HG03139 (cell line): ENCODE measurements at regions not wholly inside any gene's neighbourhood (a gene's known extent, or its start where the extent isn't known, plus 50 kb on each side); places are given as distances from the start of the nearest gene placed in this dataset.
"Not testable (repeated sequence)": the region's sequence is repeated elsewhere in the genome, so short reads cannot be mapped to it uniquely, and the experiment has no call there.

Experiments used
- ATAC-seq: cut with Tn5 transposase; IDR thresholded peaks from one replicate; pipeline ENCODE4 v1.9.1; 2021; ENCODE audit not compliant: unreplicated experiment

- ATAC-seq, result no peak
Measured at GRCh38 chr6:14290041-14290771, 172.6 kb downstream of the CD83 start.

GRCh38 chr6:14290772-14291330 lies 173.3 kb downstream of the CD83 start:
- ATAC-seq, result no peak

- no peak for ATAC-seq
Measured at GRCh38 chr6:14291331-14291730, 173.8 kb downstream of the CD83 start.

GRCh38 chr6:14292119-14292518 lies 174.5 kb downstream of the CD83 start:
- ATAC-seq, result no peak

- ATAC-seq, result no peak
Measured at GRCh38 chr6:14294270-14294951, 176.8 kb downstream of the CD83 start.

DNA sequence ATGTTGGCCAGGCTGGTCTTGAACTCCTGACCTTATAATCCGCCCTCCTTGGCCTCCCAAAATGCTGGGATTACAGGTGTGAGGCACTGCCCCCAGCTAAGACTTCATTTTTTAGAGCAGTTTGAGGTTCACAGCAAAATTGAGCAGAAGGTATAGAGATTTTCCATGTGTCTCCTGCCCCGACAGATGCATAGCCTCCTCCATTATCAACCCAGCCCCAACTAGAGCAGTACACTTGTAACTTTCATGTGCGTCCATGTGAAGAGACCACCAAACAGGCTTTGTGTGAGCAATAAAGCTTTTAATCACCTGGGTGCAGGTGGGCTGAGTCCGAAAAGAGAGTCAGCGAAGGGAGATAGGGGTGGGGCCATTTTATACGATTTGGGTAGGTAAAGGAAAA lies 179.1 kb downstream of the CD83 start:
- not testable (repeated sequence) for ATAC-seq

DNA sequence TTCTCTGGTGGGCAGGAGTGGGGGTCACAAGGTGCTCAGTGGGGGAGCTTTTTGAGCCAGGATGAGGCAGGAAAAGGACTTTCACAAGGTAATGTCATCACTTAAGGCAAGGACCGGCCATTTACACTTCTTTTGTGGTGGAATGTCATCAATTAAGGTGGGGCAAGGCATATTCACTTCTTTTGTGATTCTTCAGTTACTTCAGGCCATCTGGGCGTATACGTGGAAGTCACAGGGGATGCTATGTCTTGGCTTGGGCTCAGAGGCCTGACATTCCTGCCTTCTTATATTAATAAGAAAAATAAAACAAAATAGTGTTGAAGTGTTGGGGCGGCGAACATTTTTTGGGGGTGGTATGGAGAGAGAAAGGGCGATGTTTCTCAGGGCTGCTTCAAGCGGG lies 179.5 kb downstream of the CD83 start:
- ATAC-seq, result not testable (repeated sequence)

DNA sequence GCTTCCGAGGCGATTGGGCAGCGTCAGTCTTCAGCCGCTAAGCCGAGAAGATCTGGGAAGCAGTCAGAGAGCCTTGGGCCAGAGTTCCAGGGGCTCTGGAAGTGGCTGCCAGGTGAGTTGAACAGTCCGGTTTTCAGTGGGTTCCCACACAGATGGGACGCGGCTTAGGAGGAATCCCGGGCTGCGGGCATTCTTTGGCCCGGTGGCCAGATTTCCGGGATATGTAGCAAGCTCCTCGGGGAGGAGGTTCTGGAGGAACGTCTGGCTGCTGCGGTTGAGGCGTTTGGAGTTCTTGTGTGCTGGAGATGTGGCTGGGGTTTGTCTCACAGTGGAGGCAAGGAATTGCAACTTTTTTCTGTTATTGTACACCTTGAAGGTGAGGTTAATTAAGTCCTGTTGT lies 182.6 kb downstream of the CD83 start:
- ATAC-seq, result not testable (repeated sequence)

- not testable (repeated sequence) for ATAC-seq
Measured at GRCh38 chr6:14300721-14301120, 183.1 kb downstream of the CD83 start.

DNA sequence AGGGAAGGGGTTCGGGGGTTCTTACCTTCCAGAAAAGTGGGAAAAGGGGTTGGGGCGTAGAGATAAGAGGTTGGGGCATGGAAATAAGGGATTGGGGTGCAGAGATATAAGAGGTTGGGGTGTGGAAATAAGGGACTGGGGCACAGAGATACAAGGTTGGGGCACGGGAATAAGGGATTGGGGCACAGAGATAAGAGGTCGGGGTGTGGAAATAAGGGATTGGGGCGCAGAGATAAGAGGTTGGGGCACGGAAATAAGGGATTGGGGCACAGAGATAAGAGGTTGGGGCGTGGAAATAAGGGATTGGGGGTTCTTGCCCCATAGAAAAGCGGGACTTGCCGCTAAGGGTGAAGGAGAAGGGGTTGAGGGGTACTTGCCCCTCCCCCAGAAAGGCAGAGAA lies 183.9 kb downstream of the CD83 start:
- ATAC-seq, result not testable (repeated sequence)

GRCh38 chr6:14305131-14305530 lies 187.6 kb downstream of the CD83 start:
- no peak for ATAC-seq

- ATAC-seq, result no peak
Measured at GRCh38 chr6:14305624-14306023, 188.1 kb downstream of the CD83 start.

- no peak for ATAC-seq
Measured at GRCh38 chr6:14306151-14306906, 188.8 kb downstream of the CD83 start.

DNA sequence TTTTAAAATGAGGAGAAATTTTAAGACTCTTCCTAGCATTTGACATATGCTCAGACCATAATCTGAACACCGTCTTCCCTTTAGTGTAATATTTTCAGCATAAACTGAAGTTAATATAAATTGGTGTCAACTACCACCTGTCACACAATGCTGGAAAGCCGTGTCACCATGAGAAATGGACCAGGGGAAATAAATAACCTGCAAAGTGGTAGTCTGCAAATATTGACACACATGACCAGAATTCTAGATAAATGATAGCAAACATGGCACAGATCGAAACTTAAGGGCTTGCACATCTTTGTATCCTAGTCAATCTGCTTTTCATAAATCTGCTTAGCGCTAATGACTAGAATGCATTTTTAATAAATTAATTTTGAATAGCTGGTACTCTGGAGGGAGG lies 191.9 kb downstream of the CD83 start:
- ATAC-seq, result no peak

GRCh38 chr6:14309951-14310445 lies 192.4 kb downstream of the CD83 start:
- no peak for ATAC-seq

GRCh38 chr6:14310960-14311359 lies 193.4 kb downstream of the CD83 start:
- no peak for ATAC-seq

- ATAC-seq, result no peak
Measured at GRCh38 chr6:14312587-14312986, 195.0 kb downstream of the CD83 start.

DNA sequence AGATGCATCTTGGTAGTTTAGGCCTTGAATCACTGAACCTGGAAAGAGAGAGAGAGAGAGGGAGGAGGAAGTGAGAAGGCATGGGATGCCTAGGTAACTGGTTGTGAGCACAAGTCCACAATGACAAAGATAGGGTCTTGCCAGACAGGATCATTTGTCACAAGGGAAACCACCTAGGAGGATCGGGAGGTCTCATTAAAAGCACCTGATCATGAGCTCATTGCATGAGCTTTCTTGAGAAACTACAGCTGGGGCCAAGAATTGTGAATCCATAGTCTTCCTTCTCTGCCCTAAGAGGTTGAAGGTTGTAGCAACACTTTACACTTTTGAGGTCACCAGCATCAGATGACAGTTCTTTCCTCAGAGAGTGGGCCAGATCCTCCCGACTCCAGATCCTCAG lies 195.7 kb downstream of the CD83 start:
- ATAC-seq, result no peak

DNA sequence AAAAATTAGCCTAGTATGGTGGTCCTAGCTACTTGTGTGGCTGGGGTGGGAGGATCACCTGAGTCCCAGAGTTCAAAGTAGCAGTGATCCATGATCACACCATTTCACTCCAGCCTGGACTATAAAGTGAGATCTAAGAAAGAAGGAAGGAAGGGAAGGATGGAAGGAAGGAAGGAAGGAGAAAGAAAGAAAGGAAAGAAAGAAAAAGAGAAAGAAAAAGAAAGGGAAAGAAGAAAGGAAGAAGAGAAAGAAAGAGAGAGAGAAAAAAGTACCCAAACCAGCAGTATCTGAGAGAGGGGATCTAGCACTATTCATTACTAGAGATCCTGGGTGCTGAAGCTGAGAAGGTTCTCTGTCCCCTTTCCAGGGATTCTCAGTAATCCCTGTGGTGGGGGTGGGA lies 197.8 kb downstream of the CD83 start:
- ATAC-seq, result no peak

DNA sequence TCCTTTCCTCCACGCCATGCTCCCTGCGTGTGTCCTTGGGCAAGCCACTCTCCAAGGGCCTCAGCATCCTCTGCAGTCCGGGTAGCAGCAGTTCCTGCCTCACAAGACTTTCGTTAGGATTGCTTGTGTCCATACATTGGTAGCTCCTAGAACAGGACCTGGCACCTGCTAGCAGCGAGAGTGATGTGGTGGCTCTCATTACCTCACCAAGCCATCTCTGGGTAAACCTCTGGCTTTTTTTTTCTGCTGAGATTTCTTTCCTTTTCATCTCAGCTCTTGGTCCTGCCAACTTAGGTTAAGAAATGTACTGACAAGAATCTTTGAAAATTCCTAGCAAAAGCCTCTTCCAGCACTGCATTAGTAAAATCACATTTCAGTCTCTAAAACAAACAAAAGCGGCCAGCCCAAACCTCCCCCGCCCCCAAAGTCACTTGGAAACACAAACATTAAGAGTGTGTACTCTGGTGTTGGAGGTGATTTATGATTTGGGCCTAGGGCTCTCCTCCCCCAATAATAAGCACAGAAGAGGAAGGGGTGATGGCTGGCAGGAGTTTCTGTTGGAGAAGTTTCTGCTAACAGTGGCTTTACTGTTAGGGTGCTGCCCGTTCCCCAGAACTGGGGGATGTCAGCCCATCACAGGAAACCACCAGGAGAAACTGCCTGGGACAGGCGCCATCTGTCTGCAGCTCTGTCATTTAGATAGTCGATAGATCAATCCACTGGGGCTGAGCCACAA lies 199.2 kb downstream of the CD83 start:
- ATAC-seq, result no peak
